Renal pelvis (tissue), 1 donor: ENCODE measurements at regions not wholly inside any gene's neighbourhood (a gene's known extent, or its start where the extent isn't known, plus 50 kb on each side); places are given as distances from the start of the nearest gene placed in this dataset.
"Not testable (repeated sequence)": the region's sequence is repeated elsewhere in the genome, so short reads cannot be mapped to it uniquely, and the experiment has no call there.

ENCODE experiments used
- DNase-seq: peaks from one replicate; pipeline ENCODE4 v3.0.0-alpha.2; 2013

- no peak for DNase-seq
These were observed 305.1 kb downstream of the NPHP4 start for GRCh38 chr1:5686925-5687706.

GRCh38 chr1:5686195-5686594 lies 306.0 kb downstream of the NPHP4 start:
- no peak for DNase-seq

DNA sequence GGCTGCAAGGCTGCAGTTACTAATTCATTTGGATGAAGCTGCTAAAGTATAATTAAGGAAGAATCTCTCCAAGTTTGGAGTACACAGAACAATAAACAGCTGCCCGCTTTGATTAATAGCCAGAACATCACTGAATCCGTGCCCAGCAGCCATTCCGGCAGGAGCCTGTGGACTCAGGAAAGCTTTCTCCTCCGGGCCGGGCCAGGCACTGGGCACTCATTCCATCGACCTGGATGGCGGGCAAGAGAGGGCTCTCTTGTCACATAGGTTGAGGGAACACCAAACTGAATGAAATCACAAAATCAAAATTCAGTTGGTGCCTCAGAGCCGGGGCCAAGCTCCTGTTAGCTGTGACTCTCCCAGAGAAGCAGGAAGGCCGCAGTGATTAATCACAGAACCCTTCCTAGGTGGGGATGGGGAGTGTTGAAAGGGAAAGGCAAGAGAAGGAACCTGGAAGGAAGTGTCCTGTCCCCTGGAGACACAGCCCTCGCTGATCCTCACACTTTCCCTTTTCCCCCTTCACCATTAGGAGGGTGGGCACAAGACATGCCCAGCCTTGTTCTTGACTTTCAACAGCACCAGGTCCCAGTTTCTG lies 306.7 kb downstream of the NPHP4 start:
- DNase-seq: no peak

DNA sequence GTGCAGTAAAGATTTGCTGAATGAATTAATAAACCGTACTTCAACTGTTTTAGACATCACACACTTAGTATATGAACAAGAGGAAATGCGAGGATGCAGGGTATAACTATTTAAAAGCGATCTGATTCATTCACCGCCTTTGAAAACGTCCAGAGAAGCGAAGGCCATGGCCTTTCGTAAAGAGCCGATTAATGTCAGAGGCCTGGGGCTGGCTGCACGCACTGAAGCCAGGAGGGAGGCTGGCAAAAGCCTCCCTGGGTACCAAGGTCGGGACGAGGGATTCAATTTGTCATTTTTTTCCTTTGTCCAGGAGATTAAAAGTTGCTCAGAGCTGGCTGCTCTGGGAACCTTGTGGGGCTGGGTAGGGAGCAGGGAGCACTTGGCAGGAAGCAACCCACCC lies 307.4 kb downstream of the NPHP4 start:
- DNase-seq: no peak

DNA sequence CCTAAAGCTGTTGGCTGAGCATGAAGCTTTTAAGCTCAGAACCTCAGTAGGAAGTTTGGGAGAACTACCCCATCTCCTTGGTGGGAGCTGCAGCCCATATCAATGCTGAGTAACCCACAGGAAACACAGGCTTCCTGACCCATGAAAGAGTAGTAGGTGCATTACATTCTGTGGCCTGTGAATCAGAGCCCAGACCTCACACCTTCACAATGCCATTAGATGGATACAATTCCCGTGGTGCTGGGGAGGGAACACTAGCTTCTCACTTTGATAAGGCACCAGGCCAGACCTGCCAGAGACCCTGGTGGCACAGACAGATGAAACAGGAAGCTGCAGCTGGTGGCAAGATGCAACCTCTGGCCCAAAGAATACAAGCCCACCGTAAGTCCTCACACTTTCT lies 308.8 kb downstream of the NPHP4 start:
- DNase-seq: no peak

- peak; percentile 38 for DNase-seq
These were observed 309.5 kb downstream of the NPHP4 start for GRCh38 chr1:5682626-5683225.

GRCh38 chr1:5681654-5682053 lies 310.6 kb downstream of the NPHP4 start:
- DNase-seq: no peak

DNA sequence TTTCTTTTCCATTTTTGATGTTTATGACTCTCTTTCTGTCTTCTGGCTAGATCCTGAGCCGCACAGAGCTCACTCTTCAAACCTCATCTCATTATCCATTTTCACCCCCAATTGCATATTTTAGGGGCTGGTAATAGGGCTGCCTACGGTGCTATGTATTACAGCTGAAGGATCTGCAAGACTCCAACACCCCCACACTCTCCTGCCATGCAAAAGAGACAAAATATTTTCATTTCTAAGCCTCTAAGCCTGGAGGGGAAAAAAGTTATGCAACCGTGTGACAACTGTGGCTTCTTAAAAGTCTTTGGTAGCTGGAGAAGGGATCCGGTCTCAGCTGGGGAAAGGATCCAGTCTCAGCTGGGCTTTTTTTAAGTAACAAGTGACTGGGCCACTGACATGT lies 311.6 kb downstream of the NPHP4 start:
- no peak for DNase-seq

- DNase-seq: no peak
These were observed 313.5 kb downstream of the NPHP4 start for GRCh38 chr1:5678759-5679158.

GRCh38 chr1:5672355-5672754 lies 319.9 kb downstream of the NPHP4 start:
- DNase-seq: not testable (repeated sequence)

GRCh38 chr1:5670590-5671350 lies 321.5 kb downstream of the NPHP4 start:
- DNase-seq: no peak

GRCh38 chr1:5667513-5668325 lies 324.5 kb downstream of the NPHP4 start:
- DNase-seq: no peak

DNA sequence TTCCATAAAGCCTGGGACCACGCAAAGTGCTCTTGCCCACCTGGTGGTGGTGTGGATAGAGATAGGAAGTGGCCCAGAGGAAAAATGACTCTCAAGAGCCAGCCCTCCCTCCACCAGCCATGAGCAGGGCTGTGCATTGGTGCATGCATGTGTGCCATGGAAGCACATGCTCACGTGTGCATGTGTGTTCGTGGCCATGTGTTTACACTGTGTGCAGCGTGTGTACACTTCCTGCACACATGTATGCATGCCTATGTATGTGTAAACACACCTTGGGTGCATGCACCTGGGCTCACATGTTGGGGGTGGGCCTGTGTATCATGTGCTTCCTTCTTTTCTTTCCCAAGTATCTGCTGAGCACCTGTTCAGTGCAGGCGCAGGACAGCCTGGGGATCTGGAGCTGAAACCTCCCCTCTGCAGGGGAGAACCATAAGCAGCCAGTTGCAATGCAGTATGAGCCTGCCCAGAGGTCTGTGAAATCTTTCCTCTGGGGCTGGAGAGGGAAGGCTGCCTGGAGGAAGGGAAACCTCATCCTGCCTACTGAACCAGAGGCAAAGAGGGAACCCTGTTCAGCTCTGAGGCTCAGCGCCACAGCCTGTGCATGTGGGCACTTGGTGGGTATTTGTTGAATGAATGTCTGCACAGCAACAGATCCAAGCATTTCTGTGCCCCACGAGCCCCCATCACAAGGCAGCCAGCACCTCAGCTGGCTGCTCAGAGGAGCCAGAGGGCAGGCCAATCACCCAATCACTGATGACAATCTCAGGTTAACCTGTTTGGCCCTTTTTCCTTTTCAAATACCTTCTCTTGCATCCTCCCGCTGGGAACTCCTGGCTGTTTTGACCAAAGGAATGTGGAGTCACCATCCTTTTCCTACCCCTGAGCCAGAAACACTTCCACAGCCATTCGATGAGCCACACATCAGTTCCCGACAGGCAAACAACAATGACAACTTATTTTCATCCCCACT lies 327.0 kb downstream of the NPHP4 start:
- DNase-seq: no peak

DNA sequence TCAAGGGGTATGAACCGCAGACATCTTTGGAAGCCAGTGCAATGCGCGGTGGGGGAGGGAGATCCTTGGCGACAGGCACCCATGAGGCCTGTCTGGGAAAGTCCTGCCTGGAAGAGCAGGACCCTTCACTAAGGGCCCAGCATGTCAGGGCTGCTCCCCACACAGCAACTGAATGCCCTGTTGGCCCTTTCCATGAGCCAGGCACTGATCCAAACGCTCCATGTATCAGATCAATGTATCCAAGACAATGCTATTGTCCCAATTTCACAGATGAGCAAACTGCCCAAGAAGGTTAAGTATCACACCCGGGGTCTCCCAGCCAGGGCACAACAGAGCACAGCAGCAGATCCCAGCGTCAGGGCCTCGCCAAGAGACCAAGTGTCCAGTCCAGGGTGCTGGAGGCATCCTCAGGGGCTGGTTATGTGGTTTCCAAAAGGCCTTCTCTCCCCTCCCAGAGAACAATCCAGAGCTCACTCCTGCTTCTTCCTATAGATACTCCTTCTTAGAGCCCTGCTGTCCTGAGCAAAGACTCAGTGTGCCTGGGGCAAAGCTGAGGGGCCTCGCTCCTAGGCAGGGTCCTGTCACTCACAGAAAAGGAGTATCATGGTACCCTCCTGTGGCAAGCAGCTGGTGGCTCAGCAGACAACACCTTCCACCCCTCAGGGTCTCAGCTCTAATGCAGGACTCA lies 328.0 kb downstream of the NPHP4 start:
- DNase-seq: no peak

DNA sequence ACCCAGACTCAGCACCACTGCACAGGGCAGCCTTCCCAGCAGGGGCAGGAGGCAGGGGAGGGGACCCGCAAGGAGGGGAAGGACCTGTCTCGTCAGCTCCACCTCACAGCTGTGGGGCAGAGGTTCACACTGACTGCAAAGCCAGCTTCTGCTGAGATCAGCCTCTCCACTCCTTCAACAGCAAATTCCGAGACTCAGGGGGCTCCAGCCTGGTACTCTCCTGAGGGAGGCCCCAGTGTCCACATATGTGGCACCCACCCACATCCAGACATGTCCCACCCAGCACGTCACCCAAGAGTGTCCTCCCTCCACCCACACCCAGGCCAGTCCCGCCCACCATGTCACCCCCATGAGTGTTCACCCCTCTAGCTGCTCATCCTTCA lies 329.5 kb downstream of the NPHP4 start:
- no peak for DNase-seq

- no peak for DNase-seq
These were observed 330.0 kb downstream of the NPHP4 start for GRCh38 chr1:5662086-5662743.

GRCh38 chr1:5661196-5662085 lies 330.8 kb downstream of the NPHP4 start:
- DNase-seq: no peak
